H1 (cell line): ENCODE measurements at regions not wholly inside any gene's neighbourhood (a gene's known extent, or its start where the extent isn't known, plus 50 kb on each side); places are given as distances from the start of the nearest gene placed in this dataset.

Source experiments
- CTCF ChIA-PET: fragments of 300-600 bp; sonication (Branson Sonifier 250); formaldehyde crosslinking; loops from one replicate; lab custom pipeline; 2021; ENCODE audit not compliant: partially characterized antibody; lab: Charles Lee
- POLR2A ChIA-PET: fragments of 300-600 bp; sonication (Branson Sonifier 250); formaldehyde crosslinking; loops from one replicate; lab custom pipeline; 2021; ENCODE audit warnings: inconsistent platforms; ENCODE audit not compliant: partially characterized antibody; lab: Charles Lee
- DNase-seq, 2 experiments: peaks; one replicate each; pipeline versions ENCODE4 v3.0.0 to v3.0.0-alpha.2; 2010 to 2022; ENCODE audit warnings: low spot score in 2 of 2, low read depth in 1 of 2, mixed read lengths in 1 of 2
- FAIRE-seq: peaks from 2 replicates; lab custom pipeline; 2011; peaks lifted over from hg19 to GRCh38; lab: Jason Lieb, UNC
- H2AFZ ChIP-seq: 2 replicates; pipeline ENCODE4 v1.8.1; 2012; ENCODE audit warnings: low read length, inconsistent platforms
- H2AK5ac ChIP-seq: 2 replicates; pipeline ENCODE4 v1.6.1; 2013; ENCODE audit warnings: low read depth, low read length
- H2BK120ac ChIP-seq: replicated peaks from 2 replicates; pipeline ENCODE3; 2013; ENCODE audit warnings: low read depth, low read length, inconsistent platforms
- H2BK12ac ChIP-seq: 2 replicates; pipeline ENCODE4 v1.6.1; 2013; ENCODE audit warnings: low read depth, low read length
- H2BK15ac ChIP-seq: 2 replicates; pipeline ENCODE4 v1.6.1; 2013; ENCODE audit warnings: low read length
- H2BK20ac ChIP-seq: 2 replicates; pipeline ENCODE4 v1.6.1; 2013; ENCODE audit warnings: low read length
- H2BK5ac ChIP-seq: 2 replicates; pipeline ENCODE4 v1.6.1; 2013; ENCODE audit warnings: low read depth, low read length
- H3K14ac ChIP-seq: 2 replicates; pipeline ENCODE4 v1.6.1; 2013; ENCODE audit warnings: inconsistent platforms; ENCODE audit not compliant: insufficient read length
- H3K18ac ChIP-seq: 2 replicates; pipeline ENCODE4 v1.6.1; 2013; ENCODE audit warnings: low read length; ENCODE audit errors: extremely low read depth
- H3K23ac ChIP-seq: 2 replicates; pipeline ENCODE4 v1.6.1; 2013; ENCODE audit warnings: inconsistent platforms; ENCODE audit not compliant: insufficient read length
- H3K23me2 ChIP-seq: 2 replicates; pipeline ENCODE4 v1.6.1; 2013; ENCODE audit warnings: low read depth, low read length
- H3K27ac ChIP-seq: 2 replicates; pipeline ENCODE4 v1.6.1; 2011; ENCODE audit warnings: low read depth, low read length, inconsistent platforms
- H3K27me3 ChIP-seq, 4 experiments: replicated peaks in 1 of 4; 1 replicate in 1 of 4; 2 replicates in 3 of 4; pipeline versions ENCODE4 v1.6.1 to v1.8.1; 2011 to 2013; ENCODE audit warnings: low read length in 3 of 4, mild to moderate bottlenecking in 3 of 4, inconsistent platforms in 2 of 4, mixed read lengths in 2 of 4, moderate library complexity in 1 of 4; ENCODE audit not compliant: control insufficient read depth in 3 of 4, insufficient read depth in 3 of 4; ENCODE audit errors: extremely low read depth in 1 of 4
- H3K36me3 ChIP-seq, 4 experiments: 2 replicates each; pipeline versions ENCODE4 v1.6.1 to v1.8.1; 2011 to 2013; ENCODE audit warnings: mild to moderate bottlenecking in 4 of 4, low read length in 3 of 4, moderate library complexity in 2 of 4, control low read depth in 1 of 4, inconsistent platforms in 1 of 4; ENCODE audit not compliant: insufficient read depth in 4 of 4, control insufficient read depth in 2 of 4
- H3K4ac ChIP-seq: replicated peaks from 2 replicates; pipeline ENCODE3; 2013; ENCODE audit warnings: low read length, low read depth, mixed read lengths, inconsistent platforms; ENCODE audit not compliant: insufficient read length
- H3K4me1 ChIP-seq, 4 experiments: replicated peaks in 1 of 4; 1 replicate in 1 of 4; 2 replicates in 3 of 4; pipeline versions ENCODE4 v1.6.1 to v1.8.1; 2011 to 2013; ENCODE audit warnings: low read length in 3 of 4, inconsistent platforms in 2 of 4, mixed read lengths in 1 of 4; ENCODE audit not compliant: insufficient read depth in 4 of 4, control insufficient read depth in 3 of 4
- H3K4me2 ChIP-seq, 2 experiments: 2 replicates each; pipeline versions ENCODE4 v1.6.1 to v1.8.1; 2011 to 2013; ENCODE audit warnings: low read depth in 2 of 2, low read length in 2 of 2, control low read depth in 1 of 2, inconsistent platforms in 1 of 2, mild to moderate bottlenecking in 1 of 2; ENCODE audit not compliant: insufficient read depth in 1 of 2
- H3K4me3 ChIP-seq, 4 experiments: fragments of 200-600, 300-600 bp in 1 of 4; sonication (generic), shearing (Covaris generic), sonication (Bioruptor Twin) in 1 of 4; 2 replicates each; pipeline versions ENCODE4 v1.5.1 to v1.8.1; 2011 to 2016; ENCODE audit warnings: low read length in 4 of 4, low read depth in 3 of 4, control low read depth in 2 of 4, inconsistent platforms in 2 of 4, mild to moderate bottlenecking in 2 of 4, mixed read lengths in 1 of 4, moderate library complexity in 1 of 4; ENCODE audit not compliant: insufficient read depth in 2 of 4; ENCODE audit errors: extremely low read depth in 1 of 4
- H3K56ac ChIP-seq: replicated peaks from 2 replicates; pipeline ENCODE3; 2013; ENCODE audit warnings: low read depth, mild to moderate bottlenecking, mixed read lengths, low read length, inconsistent platforms; ENCODE audit not compliant: insufficient read length
- H3K79me1 ChIP-seq: 2 replicates; pipeline ENCODE4 v1.6.1; 2013; ENCODE audit warnings: low read depth, low read length, control low read depth
- H3K79me2 ChIP-seq, 2 experiments: 2 replicates each; pipeline versions ENCODE4 v1.6.1 to v1.8.1; 2012 to 2013; ENCODE audit warnings: low read length in 2 of 2, mild to moderate bottlenecking in 2 of 2, inconsistent platforms in 1 of 2; ENCODE audit not compliant: insufficient read depth in 2 of 2, control insufficient read depth in 1 of 2
- H3K9ac ChIP-seq, 4 experiments: replicated peaks in 1 of 4; 1 replicate in 1 of 4; 2 replicates in 3 of 4; pipeline versions ENCODE4 v1.6.1 to v1.8.1; 2011 to 2013; ENCODE audit warnings: low read depth in 3 of 4, low read length in 3 of 4, control low read depth in 2 of 4, mild to moderate bottlenecking in 2 of 4, moderate library complexity in 2 of 4, inconsistent platforms in 1 of 4; ENCODE audit errors: extremely low read depth in 1 of 4
- H3K9me3 ChIP-seq, 2 experiments: 2 replicates each; pipeline versions ENCODE4 v1.6.1 to v1.8.1; 2012 to 2013; ENCODE audit warnings: mild to moderate bottlenecking in 2 of 2, moderate library complexity in 2 of 2, control low read depth in 1 of 2, inconsistent platforms in 1 of 2, low read depth in 1 of 2, low read length in 1 of 2, mixed read lengths in 1 of 2; ENCODE audit not compliant: insufficient read depth in 2 of 2
- H4K20me1 ChIP-seq, 2 experiments: replicated peaks in 1 of 2; 2 replicates each; pipeline versions ENCODE3 to v1.8.1; 2011 to 2013; ENCODE audit warnings: inconsistent platforms in 2 of 2, low read length in 2 of 2, mild to moderate bottlenecking in 1 of 2; ENCODE audit not compliant: insufficient read depth in 2 of 2, control insufficient read depth in 1 of 2
- H4K5ac ChIP-seq: 2 replicates; pipeline ENCODE4 v1.6.1; 2013; ENCODE audit warnings: low read length, low read depth, mixed read lengths, inconsistent platforms; ENCODE audit not compliant: insufficient read length
- H4K8ac ChIP-seq: 2 replicates; pipeline ENCODE4 v1.8.0; 2013; ENCODE audit warnings: mild to moderate bottlenecking, moderate library complexity, low read length, inconsistent platforms; ENCODE audit not compliant: insufficient read depth; ENCODE audit errors: extremely low read depth
- H4K91ac ChIP-seq: replicated peaks from 2 replicates; pipeline ENCODE3; 2013; ENCODE audit warnings: low read length, mixed read lengths, inconsistent platforms; ENCODE audit not compliant: insufficient read length
- EP300 ChIP-seq, 2 experiments: IDR thresholded peaks; 1 replicate in 1 of 2; 2 replicates in 1 of 2; pipeline ENCODE4 v1.6.1; 2011 to 2012; ENCODE audit warnings: low read depth in 2 of 2, low read length in 2 of 2, mild to moderate bottlenecking in 2 of 2, borderline replicate concordance in 1 of 2, inconsistent platforms in 1 of 2, moderate library complexity in 1 of 2
- SAP30 ChIP-seq: fragments of 300-600 bp; sonication (generic); IDR thresholded peaks from 2 replicates; pipeline ENCODE4 v1.7.1; 2012; ENCODE audit warnings: low read length, moderate library complexity, mild to moderate bottlenecking, inconsistent platforms; ENCODE audit not compliant: insufficient read depth, insufficient replicate concordance
- WGBS, 2 experiments: shearing (Covaris generic) in 1 of 2; methylation state at CpG; one replicate each; pipeline versions ENCODE4 v1.1.6 to v1.1.7; 2013 to 2015; ENCODE audit warnings: low lambda C conversion rate in 2 of 2, mixed read lengths in 2 of 2, inconsistent platforms in 1 of 2, low coverage in 1 of 2, missing lambda C conversion rate in 1 of 2; ENCODE audit not compliant: insufficient replicate concordance in 2 of 2, insufficient coverage in 1 of 2, insufficient read length in 1 of 2; ENCODE audit errors: extremely low coverage in 1 of 2, missing lambda C conversion rate in 1 of 2; 5-methylcytosine and 5-hydroxymethylcytosine counted together

DNA sequence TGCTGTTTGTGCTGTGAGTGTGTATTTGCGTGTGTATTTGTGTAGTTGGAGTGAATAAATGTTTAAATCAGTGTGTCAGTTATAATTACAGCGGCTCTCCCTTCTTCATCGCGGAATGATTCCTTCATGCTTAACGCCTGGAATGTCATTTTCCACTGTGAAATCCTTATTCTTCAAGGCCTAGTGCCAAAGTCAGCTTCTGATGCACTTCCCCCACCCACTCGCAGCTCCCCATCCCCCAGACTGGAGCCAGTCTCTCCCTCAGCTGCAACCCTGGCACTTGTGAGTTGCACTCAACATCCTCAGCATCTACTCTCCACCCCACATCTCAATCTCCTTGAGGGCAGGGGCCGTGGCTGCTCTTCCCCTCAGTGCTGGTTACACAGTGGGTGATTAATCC, 583.0 kb downstream of the BCOR start:
- no peak overlapping the region for H3K4me3 ChIP-seq
- no peak overlapping the region for H3K18ac ChIP-seq
- H3K79me1 ChIP-seq = no peaks in the 10 kb centered on the region
- no peak overlapping the region for H3K56ac ChIP-seq
- H2BK12ac ChIP-seq = no peak overlapping the region
- no peak overlapping the region for H3K23ac ChIP-seq
- H3K4me1 ChIP-seq = peaks cover 0 to 2% (median 0%) of the 10 kb centered on the region in 4 experiments; a peak in 1 of 7 replicates
- POLR2A ChIA-PET = no interaction called here
- TF ChIP-seq SAP30 (no peak), EP300 (IDR thresholded peaks at IDR 0.05; ENCODE audit: borderline replicate concordance in 1 of 2, low read depth in 2 of 2, low read length in 2 of 2) (no peak)
- TF ChIP-seq, all 59 proteins: peak for 0
- Histone ChIP-seq H3K9me3 (peaks cover 0 to 2% of the 10 kb centered on the region in 2 experiments; a peak in 1 of 4 replicates), H4K20me1 (no peaks in the 10 kb centered on the region), H3K14ac (no peak overlapping the region), H3K9ac (no peak overlapping the region), H3K27me3 (no peaks in the 10 kb centered on the region), H3K4me2 (no peak overlapping the region), H2BK120ac (no peak overlapping the region), H2AK5ac (no peak overlapping the region), H3K27ac (no peak overlapping the region), H4K5ac (no peak overlapping the region), H2BK15ac (no peak overlapping the region), H3K23me2 (no peaks in the 10 kb centered on the region), H3K79me2 (no peaks in the 10 kb centered on the region), H2AFZ (no peak overlapping the region), H3K4ac (no peak overlapping the region), H3K36me3 (no peaks in the 10 kb centered on the region), H2BK20ac (no peak overlapping the region), H4K91ac (no peak overlapping the region), H2BK5ac (no peak overlapping the region), H4K8ac (no peak overlapping the region)
- WGBS, 2 experiments = 87% methylated on average over 7 of the region's 7 CpGs; no CpG with 5 or more reads in 1 of the 2 experiments
- CTCF ChIA-PET = interaction anchor here (1.5 kb wide), 1 partner anchor 37 kb away, joined by 8 read pairs; no protein-coding TSS in a partner anchor
- DNase-seq = no peak
- FAIRE-seq = no peak
